ENCODE measurements at regions not wholly inside any gene's neighbourhood (a gene's known extent, or its start where the extent isn't known, plus 50 kb on each side); places are given as distances from the start of the nearest gene placed in this dataset.
"Not testable (repeated sequence)": the region's sequence is repeated elsewhere in the genome, so short reads cannot be mapped to it uniquely, and the experiment has no call there.

DNA sequence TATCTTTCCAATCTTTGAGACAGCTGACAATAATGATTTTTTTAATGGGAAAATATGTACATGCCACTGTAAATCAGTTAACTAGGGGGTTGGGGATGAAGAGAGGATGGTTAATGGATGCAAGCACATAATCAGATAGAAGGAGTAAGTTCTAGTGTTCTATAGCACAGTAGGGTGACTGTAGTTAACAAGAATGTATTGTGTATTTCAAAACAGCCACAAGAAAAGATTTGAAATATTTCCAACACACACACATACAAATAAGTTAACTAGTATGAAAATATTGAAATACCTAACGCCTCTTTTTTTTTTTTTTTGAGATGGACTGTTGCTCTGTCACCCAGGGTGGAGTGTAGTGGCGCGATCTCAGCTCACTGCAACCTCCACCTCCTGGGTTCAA, 153.4 kb upstream of the SALL4 start:
- H3K9me3 ChIP-seq (ENCODE audit: control insufficient read depth, low read length): no peaks in the 10 kb centered on the region
- H3K4me1 ChIP-seq (ENCODE audit: control insufficient read depth, insufficient read depth, low read length): no peaks in the 10 kb centered on the region
- H3K4me3 ChIP-seq (ENCODE audit: low read length): no peak overlapping the region
- no peak for DNase-seq
- intact Hi-C loops (cut with DNase I): no loop called here
- no peaks in the 10 kb centered on the region for H3K27me3 ChIP-seq (ENCODE audit: control insufficient read depth, insufficient read depth)
- 96% methylated on average over 3 of the region's 3 CpGs for WGBS
- H3K27ac ChIP-seq (ENCODE audit: low read length): no peak overlapping the region
- no peak for ATAC-seq

DNA sequence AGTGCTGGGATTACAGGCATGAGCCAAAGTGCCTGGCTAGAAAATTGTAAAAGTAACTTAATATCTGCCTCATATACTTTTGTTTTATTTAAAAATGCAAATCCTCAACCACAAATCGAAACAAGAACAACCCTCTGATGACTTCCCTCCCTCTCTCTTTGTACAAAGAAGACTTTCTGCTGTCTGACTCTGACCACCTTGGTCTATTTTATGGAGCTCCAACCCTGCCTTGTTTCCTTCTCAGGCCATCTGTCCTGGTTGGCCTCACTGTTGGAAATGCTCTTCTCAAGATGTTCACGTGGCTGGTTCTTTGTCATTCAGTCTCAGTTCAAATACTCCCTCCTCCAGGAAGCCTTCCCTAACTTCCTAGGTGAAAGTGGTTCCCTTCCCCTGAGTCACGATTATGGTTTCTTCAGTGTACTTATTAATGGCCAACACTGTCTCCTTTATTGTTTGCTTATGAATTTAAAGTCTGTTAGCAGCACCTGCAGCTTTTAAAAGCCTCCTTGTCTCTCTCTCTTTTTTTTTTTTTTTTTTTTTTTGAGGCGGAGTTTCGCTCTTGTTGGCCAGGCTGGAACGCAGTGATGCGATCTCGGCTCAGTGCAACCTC, 151.5 kb upstream of the SALL4 start:
- WGBS: 89% methylated on average over 8 of the region's 8 CpGs
- DNase-seq: no peak
- intact Hi-C loops (cut with DNase I): no loop called here
- no peaks in the 10 kb centered on the region for H3K4me1 ChIP-seq (ENCODE audit: control insufficient read depth, insufficient read depth, low read length)
- no peak overlapping the region for H3K27ac ChIP-seq (ENCODE audit: low read length)
- ATAC-seq: no peak
- no peaks in the 10 kb centered on the region for H3K27me3 ChIP-seq (ENCODE audit: control insufficient read depth, insufficient read depth)
- no peak overlapping the region for H3K4me3 ChIP-seq (ENCODE audit: low read length)
- no peaks in the 10 kb centered on the region for H3K9me3 ChIP-seq (ENCODE audit: control insufficient read depth, low read length)

DNA sequence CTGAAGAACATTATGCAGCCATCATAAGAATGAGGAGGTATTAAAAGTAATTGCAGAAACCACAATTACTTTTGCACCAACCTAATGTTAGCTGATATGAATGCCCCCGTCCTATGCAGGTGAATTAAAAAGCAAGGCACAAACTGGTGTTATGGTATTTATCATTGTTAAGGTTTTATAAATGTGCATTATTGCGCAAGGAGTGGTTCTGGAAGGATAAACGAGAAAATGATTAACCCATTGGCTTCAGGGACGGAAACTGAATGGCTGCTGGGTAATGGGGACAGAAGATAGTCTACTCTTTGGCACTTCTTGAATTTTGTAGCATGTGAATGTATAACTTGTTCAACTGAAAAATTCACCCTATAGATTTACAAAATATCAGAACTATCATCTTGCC, 148.6 kb upstream of the SALL4 start:
- Histone ChIP-seq H3K27me3 (ENCODE audit: control insufficient read depth, insufficient read depth) (no peaks in the 10 kb centered on the region), H3K4me3 (ENCODE audit: low read length) (no peak overlapping the region), H3K9me3 (ENCODE audit: control insufficient read depth, low read length) (no peaks in the 10 kb centered on the region), H3K27ac (ENCODE audit: low read length) (no peak overlapping the region), H3K4me1 (ENCODE audit: control insufficient read depth, insufficient read depth, low read length) (no peaks in the 10 kb centered on the region)
- ATAC-seq (no peak), DNase-seq (no peak)
- 85% methylated on average over 4 of the region's 4 CpGs for WGBS
- intact Hi-C loops (cut with DNase I): no loop called here

DNA sequence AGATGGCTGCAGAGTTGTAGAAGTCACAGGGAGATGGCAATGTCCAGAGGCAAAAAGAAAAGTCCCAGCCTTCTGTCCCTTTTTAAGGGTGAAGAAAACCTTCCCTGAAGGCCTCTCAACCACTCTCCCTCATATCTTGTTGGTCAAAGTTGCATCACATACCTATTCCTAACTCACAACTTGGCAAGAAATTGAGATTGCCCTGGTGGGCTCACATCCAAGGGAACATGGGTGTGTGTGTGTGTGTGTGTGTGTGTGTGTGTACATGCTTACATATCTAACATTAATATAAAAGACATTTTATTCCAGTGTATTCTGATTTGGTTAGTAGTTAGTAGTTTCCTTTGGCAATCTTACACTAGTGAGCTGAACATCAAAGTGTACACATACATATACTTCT, 144.3 kb upstream of the SALL4 start:
- intact Hi-C loops (cut with DNase I): no loop called here

DNA sequence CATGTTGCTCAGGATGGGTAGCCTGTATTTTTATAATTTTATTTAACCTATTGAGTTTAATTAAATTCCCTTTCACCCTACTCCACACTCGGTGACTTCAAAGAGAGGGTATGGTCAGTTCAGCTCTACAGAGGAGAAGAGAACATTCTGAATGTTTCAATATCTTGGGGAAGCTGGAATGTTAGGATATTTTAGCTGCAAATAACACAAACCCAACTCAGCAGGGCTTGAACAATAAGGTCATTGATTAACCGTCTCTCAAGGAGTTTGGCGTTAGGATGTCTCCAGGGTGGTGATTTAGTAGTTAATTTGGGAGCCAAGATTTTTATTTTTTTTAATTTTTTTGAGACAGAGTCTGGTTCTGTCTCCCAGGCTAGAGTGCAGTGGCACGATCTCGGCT, 143.6 kb upstream of the SALL4 start:
- ATAC-seq (no peak), DNase-seq (no peak)
- no peak overlapping the region for H3K4me3 ChIP-seq (ENCODE audit: low read length)
- no peak overlapping the region for H3K27ac ChIP-seq (ENCODE audit: low read length)
- H3K27me3 ChIP-seq (ENCODE audit: control insufficient read depth, insufficient read depth): no peaks in the 10 kb centered on the region
- no peaks in the 10 kb centered on the region for H3K4me1 ChIP-seq (ENCODE audit: control insufficient read depth, insufficient read depth, low read length)
- intact Hi-C loops (cut with DNase I): no loop called here
- WGBS: 74% methylated on average over 5 of the region's 5 CpGs
- H3K9me3 ChIP-seq (ENCODE audit: control insufficient read depth, low read length): no peaks in the 10 kb centered on the region

More for the DNA sequence above, 144.3 kb upstream of the SALL4 start:
- Histone ChIP-seq H3K27me3 (ENCODE audit: control insufficient read depth, insufficient read depth) (no peaks in the 10 kb centered on the region), H3K9me3 (ENCODE audit: control insufficient read depth, low read length) (no peaks in the 10 kb centered on the region), H3K27ac (ENCODE audit: low read length) (no peak overlapping the region), H3K4me1 (ENCODE audit: control insufficient read depth, insufficient read depth, low read length) (no peaks in the 10 kb centered on the region), H3K4me3 (ENCODE audit: low read length) (no peak overlapping the region)
- ATAC-seq (no peak), DNase-seq (no peak)

DNA sequence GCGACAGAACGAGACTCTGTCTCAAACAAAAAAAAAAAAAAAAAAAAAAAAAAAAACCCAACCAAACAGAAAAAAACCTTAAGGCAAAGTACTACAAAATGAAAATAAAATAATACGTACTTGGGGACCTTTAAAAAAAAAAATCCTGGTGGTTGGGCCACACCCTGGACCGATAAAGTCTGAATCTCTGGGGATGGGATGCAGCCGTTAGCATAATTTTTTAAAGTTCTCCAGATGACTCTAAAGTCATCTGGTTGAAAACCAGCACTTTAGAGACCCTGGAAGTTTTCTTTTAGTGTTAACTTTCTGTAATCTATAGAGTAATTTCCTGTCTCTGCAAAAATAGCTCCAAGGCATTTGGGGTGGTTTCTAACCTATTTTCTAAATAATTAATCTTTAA, 142.9 kb upstream of the SALL4 start:
- Histone ChIP-seq H3K27ac (ENCODE audit: low read length) (no peak overlapping the region), H3K4me3 (ENCODE audit: low read length) (no peak overlapping the region), H3K27me3 (ENCODE audit: control insufficient read depth, insufficient read depth) (no peaks in the 10 kb centered on the region), H3K9me3 (ENCODE audit: control insufficient read depth, low read length) (no peaks in the 10 kb centered on the region), H3K4me1 (ENCODE audit: control insufficient read depth, insufficient read depth, low read length) (no peaks in the 10 kb centered on the region)
- intact Hi-C loops (cut with DNase I): no loop called here
- DNase-seq (no peak), ATAC-seq (no peak)
- WGBS: 34% methylated on average over 5 of the region's 5 CpGs

DNA sequence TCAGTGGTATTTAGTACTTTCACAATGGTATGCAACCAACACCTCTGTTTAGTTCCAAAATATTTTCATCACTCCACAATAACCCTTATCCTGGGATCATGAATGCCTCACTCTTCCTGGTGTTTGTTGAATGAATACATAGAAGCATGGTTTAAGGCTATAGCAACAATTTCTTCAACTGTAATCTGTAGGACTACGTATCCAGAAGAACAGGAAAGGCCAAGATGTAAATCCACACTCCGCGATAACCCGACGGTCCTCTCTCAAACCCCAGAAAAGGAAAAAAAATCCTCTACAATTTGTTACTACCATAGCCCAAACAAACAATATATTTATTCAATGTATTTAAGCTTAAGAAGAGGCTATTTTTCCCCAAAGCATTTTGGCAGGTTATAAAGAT, 141.4 kb upstream of the SALL4 start:
- 94% methylated on average over 5 of the region's 5 CpGs for WGBS
- no peak overlapping the region for H3K4me3 ChIP-seq (ENCODE audit: low read length)
- no peaks in the 10 kb centered on the region for H3K9me3 ChIP-seq (ENCODE audit: control insufficient read depth, low read length)
- ATAC-seq (no peak), DNase-seq (no peak)
- H3K4me1 ChIP-seq (ENCODE audit: control insufficient read depth, insufficient read depth, low read length): no peaks in the 10 kb centered on the region
- intact Hi-C loops (cut with DNase I): no loop called here
- H3K27ac ChIP-seq (ENCODE audit: low read length): no peak overlapping the region
- no peaks in the 10 kb centered on the region for H3K27me3 ChIP-seq (ENCODE audit: control insufficient read depth, insufficient read depth)

DNA sequence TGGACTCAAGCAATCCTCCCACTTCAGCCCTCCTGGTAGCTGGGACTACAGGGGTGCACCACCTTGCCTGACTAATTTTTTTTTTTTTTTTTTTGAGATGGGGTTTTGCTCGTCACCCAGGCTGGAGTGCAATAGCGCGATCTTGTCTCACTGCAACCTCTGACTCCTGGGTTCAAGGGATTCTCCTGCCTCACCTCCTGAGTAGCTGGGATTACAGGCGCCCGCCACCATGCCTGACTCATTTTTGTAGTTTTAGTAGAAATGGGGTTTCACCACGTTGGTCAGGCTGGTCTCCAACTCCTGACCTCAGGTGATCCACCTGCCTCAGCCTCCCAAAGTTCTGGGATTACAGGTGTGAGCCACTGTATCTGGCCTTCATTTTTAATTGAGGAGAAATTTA, 141.0 kb upstream of the SALL4 start:
- H3K27ac ChIP-seq (ENCODE audit: low read length); H3K9me3 ChIP-seq (ENCODE audit: control insufficient read depth, low read length); H3K27me3 ChIP-seq (ENCODE audit: control insufficient read depth, insufficient read depth); DNase-seq; intact Hi-C loops (cut with DNase I); ATAC-seq; H3K4me1 ChIP-seq (ENCODE audit: control insufficient read depth, insufficient read depth, low read length); H3K4me3 ChIP-seq (ENCODE audit: low read length): not testable (repeated sequence)
- WGBS: 92% methylated on average over 6 of the region's 6 CpGs

DNA sequence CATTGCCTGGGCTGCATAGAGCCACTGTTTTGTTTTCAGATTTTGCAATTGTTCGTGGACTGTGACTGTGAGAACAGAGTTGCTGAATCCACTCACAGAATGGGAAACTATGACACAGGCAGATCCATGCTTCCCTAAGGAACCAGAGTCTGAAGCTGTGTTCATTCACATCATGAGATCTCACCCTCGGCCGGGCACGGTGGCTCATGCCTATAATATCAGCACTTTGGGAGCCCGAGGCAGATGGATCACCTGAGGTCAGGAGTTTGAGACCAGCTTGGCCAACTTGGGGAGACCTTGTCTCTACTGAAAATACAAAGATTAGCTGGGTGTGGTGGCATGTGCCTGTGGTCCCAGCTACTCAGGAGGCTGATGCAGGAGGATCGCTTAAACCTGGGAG, 139.2 kb upstream of the SALL4 start:
- 84% methylated on average over 6 of the region's 6 CpGs for WGBS
- ATAC-seq (no peak), DNase-seq (no peak)
- no peak overlapping the region for H3K4me3 ChIP-seq (ENCODE audit: low read length)
- H3K27ac ChIP-seq (ENCODE audit: low read length): no peak overlapping the region
- H3K27me3 ChIP-seq (ENCODE audit: control insufficient read depth, insufficient read depth): no peaks in the 10 kb centered on the region
- no peaks in the 10 kb centered on the region for H3K4me1 ChIP-seq (ENCODE audit: control insufficient read depth, insufficient read depth, low read length)
- H3K9me3 ChIP-seq (ENCODE audit: control insufficient read depth, low read length): no peaks in the 10 kb centered on the region
- intact Hi-C loops (cut with DNase I): no loop called here

DNA sequence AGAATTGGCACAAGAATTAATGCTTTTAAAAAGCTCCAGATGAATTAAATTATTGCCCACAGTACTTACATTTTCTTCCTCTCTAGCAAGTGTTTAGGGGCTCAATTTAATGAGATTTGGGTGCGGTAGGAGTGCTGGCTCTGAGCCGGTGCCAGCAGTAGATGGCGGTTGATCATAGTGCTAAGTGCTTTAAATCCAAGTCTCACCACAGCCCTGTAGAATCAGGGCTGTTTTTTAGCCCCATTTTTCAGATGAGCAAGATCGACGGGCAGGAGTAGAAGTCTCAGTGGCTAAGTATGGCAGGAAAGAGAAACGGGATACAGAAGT, 136.9 kb upstream of the SALL4 start:
- Histone ChIP-seq H3K27ac (ENCODE audit: low read length) (no peak overlapping the region), H3K4me3 (ENCODE audit: low read length) (no peak overlapping the region), H3K27me3 (ENCODE audit: control insufficient read depth, insufficient read depth) (no peaks in the 10 kb centered on the region), H3K4me1 (ENCODE audit: control insufficient read depth, insufficient read depth, low read length) (no peaks in the 10 kb centered on the region), H3K9me3 (ENCODE audit: control insufficient read depth, low read length) (no peaks in the 10 kb centered on the region)
- 88% methylated on average over 6 of the region's 6 CpGs for WGBS
- ATAC-seq (no peak), DNase-seq (no peak)
- intact Hi-C loops (cut with DNase I): no loop called here

DNA sequence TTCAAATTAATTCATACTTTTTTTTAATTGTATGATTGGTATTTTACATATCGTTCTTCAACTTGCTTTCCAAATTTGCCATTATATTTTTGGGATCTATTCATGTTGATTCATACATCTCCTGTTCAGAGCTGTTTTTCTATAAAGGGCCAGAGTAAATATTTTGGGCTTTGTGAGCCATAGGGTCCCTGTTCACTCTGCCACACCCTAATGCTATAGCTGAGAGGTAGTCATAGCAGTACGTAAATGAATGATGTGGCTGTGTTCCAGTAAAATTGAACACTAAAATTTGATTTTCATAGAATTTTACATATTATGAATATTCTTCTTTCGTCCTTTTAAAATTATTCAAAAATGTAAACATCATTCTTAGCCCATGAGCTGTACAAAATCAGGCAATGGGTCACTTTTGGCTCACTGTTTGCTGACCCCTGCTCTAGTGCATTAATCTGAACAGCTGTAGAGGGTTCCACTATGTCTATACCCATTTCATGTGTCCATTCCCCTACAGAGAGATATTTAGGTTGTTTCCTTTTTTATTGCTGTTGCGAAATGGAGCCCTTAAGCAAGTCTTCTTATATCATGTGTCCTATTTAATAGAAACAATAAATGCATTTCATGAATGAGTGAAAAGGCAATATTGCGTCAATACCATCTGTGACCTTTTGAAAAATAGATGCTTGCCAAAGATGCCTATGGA, 136.4 kb upstream of the SALL4 start:
- DNase-seq: no peak
- intact Hi-C loops (cut with DNase I): no loop called here
- Histone ChIP-seq H3K27me3 (ENCODE audit: control insufficient read depth, insufficient read depth) (no peaks in the 10 kb centered on the region), H3K27ac (ENCODE audit: low read length) (no peak overlapping the region), H3K9me3 (ENCODE audit: control insufficient read depth, low read length) (no peaks in the 10 kb centered on the region), H3K4me3 (ENCODE audit: low read length) (no peak overlapping the region), H3K4me1 (ENCODE audit: control insufficient read depth, insufficient read depth, low read length) (no peaks in the 10 kb centered on the region)
- WGBS: 80% methylated on average over 5 of the region's 5 CpGs
- no peak for ATAC-seq

DNA sequence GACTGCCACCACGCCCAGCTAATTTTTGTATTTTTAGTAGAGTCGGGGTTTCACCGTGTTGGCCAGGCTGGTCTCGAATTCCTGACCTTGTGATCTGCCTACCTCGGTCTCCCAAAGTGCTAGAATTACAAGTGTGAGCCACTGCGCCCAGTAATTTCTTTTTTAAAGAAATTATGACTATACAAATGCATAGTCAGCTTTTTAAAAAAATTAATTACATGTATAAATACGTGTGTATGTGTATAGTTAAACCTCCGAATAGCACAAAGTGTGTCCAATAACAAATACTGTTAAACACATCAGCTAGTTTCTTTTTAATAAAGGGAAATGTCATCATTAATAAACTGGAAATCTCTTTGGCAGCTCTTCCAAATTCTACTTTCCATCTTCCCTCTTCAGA, 135.5 kb upstream of the SALL4 start:
- Histone ChIP-seq H3K4me3 (ENCODE audit: low read length) (no peak overlapping the region), H3K9me3 (ENCODE audit: control insufficient read depth, low read length) (no peaks in the 10 kb centered on the region), H3K27me3 (ENCODE audit: control insufficient read depth, insufficient read depth) (no peaks in the 10 kb centered on the region), H3K4me1 (ENCODE audit: control insufficient read depth, insufficient read depth, low read length) (no peaks in the 10 kb centered on the region), H3K27ac (ENCODE audit: low read length) (no peak overlapping the region)
- 92% methylated on average over 8 of the region's 8 CpGs for WGBS
- DNase-seq (no peak), ATAC-seq (no peak)
- intact Hi-C loops (cut with DNase I): no loop called here
